NB4 (cell line): ENCODE measurements at regions not wholly inside any gene's neighbourhood (a gene's known extent, or its start where the extent isn't known, plus 50 kb on each side); places are given as distances from the start of the nearest gene placed in this dataset.
"Not testable (repeated sequence)": the region's sequence is repeated elsewhere in the genome, so short reads cannot be mapped to it uniquely, and the experiment has no call there.

Source experiments
- DNase-seq: peaks from one replicate; pipeline ENCODE4 v3.0.0; 2010; ENCODE audit warnings: low read depth
- H3K4me3 ChIP-seq: one replicate; pipeline ENCODE4 v1.5.1; 2011; ENCODE audit warnings: mild to moderate bottlenecking, low read depth, low read length, moderate library complexity
- CTCF ChIP-seq: IDR thresholded peaks from one replicate; pipeline ENCODE4 v1.5.1; 2012; ENCODE audit warnings: low read depth, low read length
- MYC ChIP-seq: IDR thresholded peaks from 2 replicates; pipeline ENCODE4 v1.6.1; 2011; ENCODE audit warnings: low read depth, low read length
- POLR2A ChIP-seq: IDR thresholded peaks from 2 replicates; pipeline ENCODE4 v1.6.1; 2011; ENCODE audit warnings: mild to moderate bottlenecking; ENCODE audit not compliant: insufficient read length; ENCODE audit errors: extremely low read depth
- TF ChIP-seq, protein P1 (sequence below): IDR thresholded peaks from 2 replicates; pipeline ENCODE4 v1.6.1; 2011; ENCODE audit warnings: low read depth, low read length

GRCh38 chr4:66777097-66777496 lies 768.2 kb downstream of the CENPC start:
- DNase-seq, result no peak
- no peak overlapping the region for H3K4me3 ChIP-seq
- no peak for TF ChIP-seq CTCF
- no peak for TF ChIP-seq MYC
- TF ChIP-seq POLR2A, result no peak
- TF ChIP-seq, protein P1, sequence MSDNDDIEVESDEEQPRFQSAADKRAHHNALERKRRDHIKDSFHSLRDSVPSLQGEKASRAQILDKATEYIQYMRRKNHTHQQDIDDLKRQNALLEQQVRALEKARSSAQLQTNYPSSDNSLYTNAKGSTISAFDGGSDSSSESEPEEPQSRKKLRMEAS, result no peak

DNA sequence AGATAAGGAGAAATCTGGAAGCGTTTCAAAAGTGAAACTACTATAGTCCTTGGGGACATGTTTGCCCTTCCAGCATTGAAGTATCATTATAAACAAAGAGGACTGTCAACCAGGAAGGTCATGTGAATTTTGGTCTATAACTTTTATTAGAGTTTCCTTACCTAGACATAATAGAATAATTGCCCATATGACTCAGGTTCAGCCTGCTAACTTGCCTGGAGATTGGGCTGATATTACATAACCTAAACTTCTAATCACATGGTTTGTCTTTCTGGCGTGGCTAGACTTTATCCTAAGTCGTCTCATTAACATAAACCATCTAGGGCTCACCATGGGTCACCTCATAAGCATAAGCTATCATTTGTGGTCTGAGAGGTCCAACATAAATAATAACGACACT lies 775.9 kb downstream of the CENPC start:
- TF ChIP-seq POLR2A, result no peak
- no peak for DNase-seq
- H3K4me3 ChIP-seq, result no peak overlapping the region

DNA sequence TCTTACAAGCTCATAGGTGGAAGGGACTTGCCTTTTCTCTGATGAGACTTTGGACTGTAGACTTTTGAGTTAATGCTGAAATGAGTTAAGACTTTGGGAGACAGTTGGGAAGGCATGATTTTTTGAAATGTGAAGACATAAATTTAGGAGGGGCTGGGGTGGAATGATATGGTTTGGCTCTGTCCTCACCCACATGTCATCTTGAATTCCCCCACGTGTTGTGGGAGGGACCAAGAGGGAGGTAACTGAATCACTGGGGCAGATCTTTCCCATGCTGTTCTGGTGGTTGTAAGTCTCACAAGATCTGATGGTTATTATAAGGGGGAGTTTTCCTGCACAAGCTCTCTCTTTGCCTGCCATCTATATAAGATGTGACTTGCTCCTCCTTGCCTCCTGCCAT lies 777.9 kb downstream of the CENPC start:
- TF ChIP-seq POLR2A (no peak), CTCF (no peak), MYC (no peak)
- TF ChIP-seq, protein P1, result no peak
- DNase-seq, result no peak
- H3K4me3 ChIP-seq, result no peak overlapping the region

- TF ChIP-seq, protein P1, result no peak
- no peak for TF ChIP-seq MYC
- TF ChIP-seq CTCF, result no peak
- TF ChIP-seq POLR2A, result no peak
- no peak overlapping the region for H3K4me3 ChIP-seq
- no peak for DNase-seq
Measured at GRCh38 chr4:66766557-66766956, 778.7 kb downstream of the CENPC start.

- no peak overlapping the region for H3K4me3 ChIP-seq
- TF ChIP-seq MYC (no peak), CTCF (no peak), POLR2A (no peak)
- TF ChIP-seq, protein P1, result no peak
- no peak for DNase-seq
Measured at GRCh38 chr4:66750273-66750672, 795.0 kb downstream of the CENPC start.

DNA sequence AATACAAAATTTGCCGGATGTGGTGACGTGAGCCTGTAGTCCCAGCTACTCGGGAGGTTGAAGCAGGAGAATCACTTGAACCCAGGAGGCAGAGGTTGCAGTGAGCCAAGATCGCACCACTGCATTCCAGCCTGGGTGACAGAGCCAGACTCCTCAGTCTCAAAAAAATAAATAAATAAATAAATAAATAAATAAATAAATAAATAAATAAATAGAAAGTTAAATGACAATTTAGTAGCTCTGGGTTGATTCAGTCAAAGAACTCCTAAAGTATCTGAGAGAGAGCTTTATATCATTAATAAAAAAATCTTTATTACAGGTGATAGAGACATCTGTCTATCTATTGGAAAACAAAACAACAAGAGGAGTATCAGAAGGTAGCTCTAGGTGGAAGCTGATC lies 798.4 kb downstream of the CENPC start:
- H3K4me3 ChIP-seq, DNase-seq: not testable (repeated sequence)

GRCh38 chr4:66741081-66741480 lies 804.2 kb downstream of the CENPC start:
- H3K4me3 ChIP-seq, result no peak overlapping the region
- no peak for DNase-seq
- TF ChIP-seq CTCF (no peak), POLR2A (no peak), MYC (no peak)
- TF ChIP-seq, protein P1, result no peak
